Thoracic aorta (tissue), 2 donors: ENCODE measurements at regions not wholly inside any gene's neighbourhood (a gene's known extent, or its start where the extent isn't known, plus 50 kb on each side); places are given as distances from the start of the nearest gene placed in this dataset.

Experiments used
- ATAC-seq: fragments of 150-250 bp; one replicate; pipeline ENCODE4 v1.8.0; 2017; ENCODE audit warnings: low read depth; ENCODE audit not compliant: insufficient number of reproducible peaks, low FRiP score
- DNase-seq: peaks from one replicate; pipeline ENCODE4 v3.0.0-alpha.2; 2020; ENCODE audit warnings: low spot score
- H3K27ac ChIP-seq, 2 donors: fragments of 200-600 bp; sonication (generic); 1 replicate in 1 of 2; 2 replicates in 1 of 2; pipeline ENCODE4 v1.5.1; 2016; ENCODE audit warnings: mild to moderate bottlenecking in 2 of 2, moderate library complexity in 2 of 2
- H3K27me3 ChIP-seq: fragments of 200-600 bp; sonication (generic); replicated peaks from 2 replicates; pipeline ENCODE4 v1.6.0; 2016; ENCODE audit warnings: mild to moderate bottlenecking; ENCODE audit not compliant: insufficient read depth
- H3K36me3 ChIP-seq: fragments of 200-600 bp; sonication (generic); one replicate; pipeline ENCODE4 v1.5.1; 2016
- H3K4me1 ChIP-seq, 2 donors: fragments of 200-600 bp; sonication (generic); 1 replicate in 1 of 2; 2 replicates in 1 of 2; pipeline versions ENCODE4 v1.5.1 to v1.6.0; 2016; ENCODE audit warnings: low read depth in 2 of 2, mild to moderate bottlenecking in 1 of 2; ENCODE audit not compliant: control insufficient read depth in 1 of 2
- H3K4me3 ChIP-seq: fragments of 200-600 bp; sonication (generic); 2 replicates; pipeline ENCODE4 v1.5.1; 2016; ENCODE audit warnings: mild to moderate bottlenecking
- H3K9me3 ChIP-seq: fragments of 200-600 bp; sonication (generic); 2 replicates; pipeline ENCODE4 v1.5.1; 2016
- CTCF ChIP-seq: fragments of 200-600 bp; sonication (generic); IDR thresholded peaks from one replicate; pipeline ENCODE4 v1.5.1; 2019; ENCODE audit warnings: antibody characterized with exemption

GRCh38 chr7:373818-374705 is 84.1 kb downstream of the FOXL3 start:
- no peak for ATAC-seq
- Histone ChIP-seq H3K27ac (no peak overlapping the region), H3K4me1 (peaks cover 0 to 14% of the 10 kb centered on the region in 2 donors), H3K9me3 (no peaks in the 10 kb centered on the region), H3K27me3 (no peaks in the 10 kb centered on the region), H3K36me3 (no peaks in the 10 kb centered on the region), H3K4me3 (no peak overlapping the region)
- no peak for DNase-seq
- no peak for TF ChIP-seq CTCF

- Histone ChIP-seq H3K9me3 (no peaks in the 10 kb centered on the region), H3K4me3 (no peak overlapping the region), H3K36me3 (no peaks in the 10 kb centered on the region), H3K4me1 (peaks cover 0 to 21% of the 10 kb centered on the region in 2 donors), H3K27me3 (no peaks in the 10 kb centered on the region), H3K27ac (no peak overlapping the region)
- DNase-seq (no peak), ATAC-seq (no peak)
- TF ChIP-seq CTCF, result no peak
Observed at GRCh38 chr7:374706-375311, 84.8 kb downstream of the FOXL3 start.

GRCh38 chr7:375321-375831 is 85.4 kb downstream of the FOXL3 start:
- no peak for ATAC-seq
- no peak for DNase-seq
- Histone ChIP-seq H3K4me3 (no peak overlapping the region), H3K27me3 (no peaks in the 10 kb centered on the region), H3K4me1 (peaks cover 0 to 25% of the 10 kb centered on the region in 2 donors), H3K36me3 (no peaks in the 10 kb centered on the region), H3K9me3 (no peaks in the 10 kb centered on the region), H3K27ac (no peak overlapping the region)
- TF ChIP-seq CTCF, result no peak

- no peak for ATAC-seq
- H3K27me3 ChIP-seq, result no peaks in the 10 kb centered on the region
- no peak for DNase-seq
- no peaks in the 10 kb centered on the region for H3K9me3 ChIP-seq
- H3K4me3 ChIP-seq, result no peak overlapping the region
- no peaks in the 10 kb centered on the region for H3K36me3 ChIP-seq
- no peak overlapping the region for H3K27ac ChIP-seq
- H3K4me1 ChIP-seq, result peaks cover 0 to 25% of the 10 kb centered on the region in 2 donors
- TF ChIP-seq CTCF, result no peak
Observed at GRCh38 chr7:375901-376305, 85.9 kb downstream of the FOXL3 start.

GRCh38 chr7:376306-377079 is 86.5 kb downstream of the FOXL3 start:
- Histone ChIP-seq H3K9me3 (no peaks in the 10 kb centered on the region), H3K27ac (no peak overlapping the region), H3K4me3 (no peak overlapping the region), H3K36me3 (no peaks in the 10 kb centered on the region), H3K4me1 (peaks cover 0 to 25% of the 10 kb centered on the region in 2 donors), H3K27me3 (no peaks in the 10 kb centered on the region)
- DNase-seq, result no peak
- no peak for ATAC-seq
- TF ChIP-seq CTCF, result no peak
